ENCODE measurements at regions not wholly inside any gene's neighbourhood (a gene's known extent, or its start where the extent isn't known, plus 50 kb on each side); places are given as distances from the start of the nearest gene placed in this dataset.

GRCh38 chr4:163955288-163955687 is 460.8 kb downstream of the TMA16 start:
- FAIRE-seq (no peak), DNase-seq (ENCODE audit: low spot score) (no peak)

DNA sequence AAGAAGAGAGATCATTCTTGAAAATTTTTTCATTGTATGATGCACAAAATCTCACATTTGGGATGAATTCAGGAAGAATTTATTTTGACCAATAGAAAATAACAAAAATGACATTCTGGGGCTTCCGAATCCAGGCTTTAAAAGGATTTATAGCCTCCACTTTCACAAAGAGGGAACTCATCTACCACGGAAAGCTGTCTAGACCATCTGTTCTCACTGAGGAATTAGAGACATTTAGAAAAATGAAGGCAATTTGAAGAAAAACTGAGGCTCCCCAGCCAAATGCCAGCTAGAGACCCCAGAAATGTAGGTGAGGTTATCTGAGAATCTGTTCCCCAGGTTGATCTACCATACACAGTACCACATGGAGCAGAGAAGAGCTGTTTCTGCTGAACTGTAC is 464.3 kb downstream of the TMA16 start:
- no peak for FAIRE-seq
- DNase-seq (ENCODE audit: low spot score), result no peak

DNA sequence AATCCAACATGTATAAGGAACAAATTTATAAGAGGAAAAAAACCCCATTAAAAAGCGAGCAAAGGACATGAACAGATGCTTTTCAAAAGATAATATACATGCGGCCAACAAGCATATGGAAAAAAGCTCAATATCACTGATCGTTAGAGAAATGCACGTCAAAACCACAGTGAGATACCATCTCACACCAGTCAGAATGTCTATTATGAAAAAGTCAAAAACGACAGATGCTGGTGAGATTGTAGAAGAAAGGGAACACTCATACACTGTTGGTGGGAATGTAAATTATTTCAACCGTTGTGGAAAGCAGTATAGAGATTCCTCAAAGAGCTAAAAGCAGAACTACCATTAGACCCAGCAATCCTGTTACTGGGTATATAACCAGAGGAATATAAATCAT is 465.4 kb downstream of the TMA16 start:
- no peak for FAIRE-seq

DNA sequence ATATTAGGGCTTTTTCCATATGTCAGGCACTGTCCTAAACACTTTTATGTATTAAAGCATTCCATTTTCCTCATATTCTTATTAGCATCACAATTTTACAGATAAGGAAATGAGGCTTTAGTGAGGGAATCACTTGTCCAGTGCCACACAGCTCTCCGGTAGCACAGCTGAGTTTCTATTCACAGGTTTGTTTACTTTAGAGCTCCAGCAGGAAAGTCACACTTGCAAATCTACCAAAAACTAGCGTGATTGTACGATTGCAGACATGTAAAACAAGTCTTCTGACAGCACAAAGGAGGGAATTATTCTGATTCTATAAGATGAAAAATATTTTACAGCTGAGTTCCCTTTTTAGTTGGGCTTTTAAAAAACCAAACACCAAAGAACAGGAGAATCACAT is 472.1 kb downstream of the TMA16 start:
- DNase-seq (ENCODE audit: low spot score) (no peak), FAIRE-seq (no peak)

More for the DNA sequence above, 465.4 kb downstream of the TMA16 start:
- no peak for DNase-seq (ENCODE audit: low spot score)

DNA sequence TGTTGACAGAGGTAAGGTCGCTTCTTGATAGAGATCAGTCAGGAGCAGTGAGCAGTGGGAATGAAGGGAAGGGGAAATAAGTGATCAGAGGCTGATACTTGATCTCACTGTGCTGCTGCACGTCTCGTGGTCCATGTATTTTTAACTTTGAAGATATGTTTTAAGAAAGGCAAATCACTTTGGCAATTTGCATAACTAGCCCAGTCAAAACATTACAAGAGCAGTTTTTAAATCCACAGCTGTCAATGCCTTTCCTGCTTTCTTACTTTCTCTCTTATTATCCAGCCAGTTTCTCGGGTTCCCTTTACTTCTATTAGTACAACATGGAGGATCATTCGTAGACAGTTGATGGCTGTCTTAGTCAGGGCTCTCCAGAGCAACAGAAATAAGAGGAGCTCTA is 472.8 kb downstream of the TMA16 start:
- FAIRE-seq (no peak), DNase-seq (ENCODE audit: low spot score) (no peak)

- DNase-seq (ENCODE audit: low spot score) (no peak), FAIRE-seq (no peak)
These were observed 473.2 kb downstream of the TMA16 start for GRCh38 chr4:163967710-163968109.

DNA sequence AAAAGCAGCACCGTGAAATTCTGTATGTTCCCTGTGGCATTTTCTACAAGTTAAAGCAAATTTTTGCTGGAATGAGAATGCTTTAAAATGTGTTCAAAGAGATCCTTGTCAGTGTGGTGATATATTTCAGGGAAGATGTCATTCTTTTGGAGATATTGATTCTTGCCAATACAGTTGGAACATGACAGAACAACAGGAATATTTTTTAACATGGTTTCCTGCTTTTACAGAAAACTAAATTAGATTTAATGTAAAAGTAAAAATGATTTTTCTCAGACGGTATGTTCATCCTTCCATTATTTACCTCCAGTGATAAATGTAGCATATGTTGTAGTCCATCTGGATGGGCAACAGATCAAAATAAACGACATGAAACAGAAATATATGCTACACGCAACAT is 474.8 kb downstream of the TMA16 start:
- FAIRE-seq, result no peak
- DNase-seq (ENCODE audit: low spot score), result no peak

DNA sequence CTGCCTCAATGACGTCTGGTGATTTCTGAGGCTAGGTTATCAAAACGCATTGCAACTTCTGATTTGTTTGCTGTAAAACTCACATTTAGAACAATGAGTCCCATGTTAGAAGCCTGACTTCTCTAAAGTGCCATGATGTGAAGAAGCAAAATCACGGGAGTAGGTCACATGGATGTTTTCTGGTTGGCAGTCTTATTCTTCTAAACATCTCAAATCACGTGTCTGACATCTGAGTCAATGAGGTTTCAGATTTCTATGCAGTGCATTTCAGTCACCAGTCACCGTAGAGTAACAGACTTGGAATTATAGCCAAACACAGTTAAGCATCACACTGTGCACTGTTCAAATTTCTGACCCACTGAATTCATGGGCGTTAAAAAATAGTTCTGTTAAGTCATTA is 482.1 kb downstream of the TMA16 start:
- DNase-seq (ENCODE audit: low spot score), result no peak
- FAIRE-seq, result no peak

- FAIRE-seq (no peak), DNase-seq (ENCODE audit: low spot score) (no peak)
These were observed 493.9 kb downstream of the TMA16 start for GRCh38 chr4:163988391-163988790.

- DNase-seq (ENCODE audit: low spot score) (no peak), FAIRE-seq (no peak)
These were observed 494.4 kb downstream of the TMA16 start for GRCh38 chr4:163988865-163989264.

DNA sequence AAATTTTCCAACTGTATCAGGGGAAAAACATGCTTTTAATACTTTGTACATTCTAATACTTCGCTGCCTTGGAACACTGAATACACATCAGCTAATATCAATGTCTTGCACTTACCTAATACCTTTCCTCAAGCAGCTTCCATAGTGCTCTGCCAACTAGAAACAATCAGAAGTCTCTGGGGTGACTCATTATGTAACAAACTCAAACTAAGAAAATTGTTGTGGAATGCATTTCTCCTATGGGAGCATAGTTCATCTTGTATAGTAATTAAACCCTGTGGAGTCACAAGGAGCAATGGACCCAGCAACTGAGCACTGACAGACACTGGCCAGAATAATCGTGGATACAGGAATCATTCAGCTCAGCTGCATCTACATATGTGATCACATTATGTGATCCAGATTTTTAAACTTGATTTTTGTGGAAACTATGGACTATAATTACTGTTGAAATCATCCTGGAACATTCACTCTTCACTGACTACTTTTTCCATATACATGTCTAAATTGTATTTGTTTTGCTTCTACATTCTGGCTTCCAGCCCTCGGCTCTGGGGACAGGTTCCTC is 496.9 kb downstream of the TMA16 start:
- FAIRE-seq (no peak), DNase-seq (ENCODE audit: low spot score) (no peak)

- no peak for FAIRE-seq
These were observed 514.9 kb downstream of the TMA16 start for GRCh38 chr4:164009435-164009834.

DNA sequence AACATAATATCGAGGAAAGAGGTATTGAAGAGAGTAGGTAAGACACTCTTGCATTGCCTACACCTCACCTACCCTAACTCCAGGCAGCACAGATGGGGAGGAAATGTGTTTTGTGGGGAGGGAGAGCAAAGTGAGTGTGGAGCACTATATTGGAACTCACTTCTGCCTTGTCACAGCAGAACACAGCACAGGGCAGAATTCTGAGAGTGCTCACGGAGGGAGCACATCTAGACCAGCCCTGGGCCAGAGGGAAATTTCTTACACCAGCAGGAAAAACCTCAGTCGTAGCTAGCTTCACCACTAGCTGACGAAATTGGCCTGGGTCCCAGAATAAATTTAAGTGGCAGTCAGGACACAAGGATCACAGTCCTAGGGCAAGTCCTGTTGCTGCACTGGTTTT is 517.3 kb downstream of the TMA16 start:
- no peak for FAIRE-seq

More at GRCh38 chr4:164009435-164009834, 514.9 kb downstream of the TMA16 start:
- DNase-seq (ENCODE audit: low spot score), result no peak

GRCh38 chr4:164012396-164013027 is 518.0 kb downstream of the TMA16 start:
- DNase-seq (ENCODE audit: low spot score) (peak; percentile 28), FAIRE-seq (no peak)

More for the DNA sequence above, 517.3 kb downstream of the TMA16 start:
- DNase-seq (ENCODE audit: low spot score), result no peak

DNA sequence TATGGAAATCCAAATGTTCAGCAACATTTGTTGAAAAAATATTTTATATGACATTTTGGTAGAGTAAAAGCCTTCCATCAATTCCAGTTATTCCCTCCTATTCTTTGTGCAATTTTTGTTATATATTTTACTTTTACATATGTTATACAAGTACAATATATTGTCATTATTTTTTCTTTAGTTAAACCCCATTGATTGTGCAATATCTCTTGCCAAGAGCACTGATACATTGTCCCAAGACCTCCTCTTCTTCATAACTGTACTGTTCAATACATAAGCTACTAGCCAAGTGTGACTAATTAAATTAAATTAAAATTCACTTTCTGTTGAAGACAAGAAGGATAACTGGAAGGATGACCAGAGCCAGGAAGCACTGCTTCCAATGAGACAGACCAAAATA is 527.5 kb downstream of the TMA16 start:
- no peak for FAIRE-seq
- no peak for DNase-seq (ENCODE audit: low spot score)

DNA sequence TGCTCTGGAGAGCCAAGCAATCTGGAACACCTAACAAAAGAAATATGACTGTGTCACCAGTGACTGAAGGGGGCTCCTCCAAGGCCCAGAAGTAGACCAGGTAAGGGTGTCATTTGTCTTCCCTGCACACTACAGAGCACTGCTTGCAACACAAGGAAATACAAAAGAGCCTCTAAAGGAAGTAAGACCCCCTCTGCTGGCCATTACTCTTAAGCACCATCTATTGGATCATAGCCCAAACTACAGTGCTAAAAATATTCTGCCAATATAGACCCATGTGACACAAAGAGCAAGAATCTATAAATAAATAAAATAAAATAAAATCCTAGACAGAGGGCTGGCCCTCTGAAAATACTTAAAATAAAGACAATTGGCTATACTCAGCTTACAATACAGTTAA is 528.7 kb downstream of the TMA16 start:
- FAIRE-seq (no peak), DNase-seq (ENCODE audit: low spot score) (no peak)

DNA sequence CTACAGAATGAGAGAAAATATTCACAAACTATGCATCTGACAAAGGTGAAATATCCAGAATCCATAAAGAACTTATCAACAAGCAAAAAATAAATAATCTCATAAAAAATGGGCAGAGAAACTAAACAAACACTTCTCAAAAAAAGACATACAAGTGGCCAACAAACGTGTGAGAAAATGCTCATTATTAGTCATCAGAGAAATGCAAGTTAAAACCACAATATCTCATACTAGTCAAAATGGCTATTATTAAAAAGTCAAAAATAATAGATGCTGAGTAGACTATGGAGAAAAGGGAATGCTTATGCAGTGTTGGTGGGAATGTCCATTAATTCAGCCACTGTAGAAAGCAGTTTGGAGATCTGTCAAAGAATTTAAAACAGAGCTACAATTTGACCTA is 533.3 kb downstream of the TMA16 start:
- FAIRE-seq (no peak), DNase-seq (ENCODE audit: low spot score) (no peak)

DNA sequence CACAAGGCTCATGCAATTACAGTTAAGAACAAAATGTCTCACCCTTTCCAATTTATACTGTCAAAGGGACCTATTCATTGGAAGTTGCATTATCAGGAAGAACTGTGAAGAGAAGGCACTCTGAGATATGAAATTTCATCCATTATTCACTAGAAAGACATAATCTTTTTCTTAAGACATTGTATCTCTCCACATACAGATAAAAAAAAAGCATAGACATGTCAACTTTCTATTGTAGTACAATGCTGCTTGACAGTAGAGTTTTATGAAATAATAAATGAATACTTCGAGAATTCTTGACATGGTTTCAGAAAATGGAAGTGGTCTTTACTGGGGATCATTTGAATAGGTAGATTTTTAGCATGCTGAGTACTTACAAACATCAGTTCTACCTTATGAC is 545.0 kb downstream of the TMA16 start:
- no peak for FAIRE-seq
- no peak for DNase-seq (ENCODE audit: low spot score)

DNA sequence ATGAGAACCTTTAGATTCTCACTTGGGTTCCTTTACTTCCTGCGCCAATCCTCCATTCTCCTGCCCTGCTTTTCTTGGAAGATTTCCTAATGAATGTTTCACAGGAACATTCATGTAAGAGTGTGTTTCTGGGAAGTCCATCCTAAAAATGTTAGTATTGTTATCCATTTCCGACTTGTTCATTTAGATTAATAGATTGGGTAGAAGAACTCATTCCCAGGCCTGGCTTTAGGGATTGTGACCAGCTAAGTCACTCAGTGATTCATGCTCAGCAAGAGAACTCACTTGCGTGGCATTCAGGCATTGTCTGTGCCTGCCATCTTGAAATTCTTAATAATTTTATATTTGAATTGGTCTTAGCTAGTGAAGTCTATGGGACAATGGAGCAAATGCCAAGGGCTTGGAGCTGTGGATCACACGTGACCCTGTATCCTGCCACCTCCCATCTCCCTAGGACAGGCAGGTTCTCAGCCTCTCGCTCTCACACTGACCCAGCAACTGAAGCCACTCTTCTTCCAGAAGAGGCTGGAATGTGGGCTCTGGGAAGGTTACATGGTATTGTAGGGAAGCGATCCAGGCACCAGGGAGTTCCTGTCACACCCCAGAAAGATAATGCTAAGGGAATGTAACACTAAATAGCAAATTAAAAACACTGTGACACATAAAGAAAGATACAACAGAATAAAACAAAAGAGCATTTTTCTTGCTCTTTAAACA is 562.1 kb downstream of the TMA16 start:
- DNase-seq (ENCODE audit: low spot score) (no peak), FAIRE-seq (no peak)

GRCh38 chr4:164058776-164059445 is 564.4 kb downstream of the TMA16 start:
- FAIRE-seq, result no peak

DNA sequence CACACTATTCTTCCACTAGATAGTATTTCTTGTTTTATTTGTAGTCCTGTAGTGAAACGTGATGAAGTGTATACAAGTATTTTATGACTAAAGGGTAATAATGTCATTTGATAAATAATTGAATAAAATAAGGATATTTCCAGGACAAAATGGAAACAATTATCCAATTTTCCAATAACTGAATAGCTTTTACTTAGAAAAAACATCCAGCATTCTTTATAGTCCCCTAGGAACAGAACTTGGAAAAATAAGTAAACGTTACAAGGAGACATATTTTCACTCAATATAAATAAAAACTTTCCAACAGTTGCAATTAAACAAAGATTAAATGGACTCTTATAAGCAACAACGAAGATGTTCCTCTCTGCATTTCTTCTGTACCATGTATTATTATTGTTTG is 566.0 kb downstream of the TMA16 start:
- FAIRE-seq (no peak), DNase-seq (ENCODE audit: low spot score) (no peak)

More at GRCh38 chr4:164058776-164059445, 564.4 kb downstream of the TMA16 start:
- DNase-seq (ENCODE audit: low spot score), result no peak

GRCh38 chr4:164068392-164068791 is 573.9 kb downstream of the TMA16 start:
- no peak for FAIRE-seq
- no peak for DNase-seq (ENCODE audit: low spot score)

Measured in urothelium cell line (cell line).